ENCODE measurements at regions not wholly inside any gene's neighbourhood (a gene's known extent, or its start where the extent isn't known, plus 50 kb on each side); places are given as distances from the start of the nearest gene placed in this dataset.

- TF ChIP-seq POLR2A (IDR thresholded peaks at IDR 0.05) = no peak
- TF ChIP-seq, protein P1, sequence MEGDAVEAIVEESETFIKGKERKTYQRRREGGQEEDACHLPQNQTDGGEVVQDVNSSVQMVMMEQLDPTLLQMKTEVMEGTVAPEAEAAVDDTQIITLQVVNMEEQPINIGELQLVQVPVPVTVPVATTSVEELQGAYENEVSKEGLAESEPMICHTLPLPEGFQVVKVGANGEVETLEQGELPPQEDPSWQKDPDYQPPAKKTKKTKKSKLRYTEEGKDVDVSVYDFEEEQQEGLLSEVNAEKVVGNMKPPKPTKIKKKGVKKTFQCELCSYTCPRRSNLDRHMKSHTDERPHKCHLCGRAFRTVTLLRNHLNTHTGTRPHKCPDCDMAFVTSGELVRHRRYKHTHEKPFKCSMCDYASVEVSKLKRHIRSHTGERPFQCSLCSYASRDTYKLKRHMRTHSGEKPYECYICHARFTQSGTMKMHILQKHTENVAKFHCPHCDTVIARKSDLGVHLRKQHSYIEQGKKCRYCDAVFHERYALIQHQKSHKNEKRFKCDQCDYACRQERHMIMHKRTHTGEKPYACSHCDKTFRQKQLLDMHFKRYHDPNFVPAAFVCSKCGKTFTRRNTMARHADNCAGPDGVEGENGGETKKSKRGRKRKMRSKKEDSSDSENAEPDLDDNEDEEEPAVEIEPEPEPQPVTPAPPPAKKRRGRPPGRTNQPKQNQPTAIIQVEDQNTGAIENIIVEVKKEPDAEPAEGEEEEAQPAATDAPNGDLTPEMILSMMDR (IDR thresholded peaks at IDR 0.05 in 4 of 5, conservative IDR thresholded peaks at IDR 0.05 in 1 of 5) = no peak
Observed at GRCh38 chr15:38688761-38689160, 124.1 kb upstream of the RASGRP1 start.
